GM18517 (cell line): ENCODE measurements at regions not wholly inside any gene's neighbourhood (a gene's known extent, or its start where the extent isn't known, plus 50 kb on each side); places are given as distances from the start of the nearest gene placed in this dataset.

Source experiments
- ATAC-seq: cut with Tn5 transposase; IDR thresholded peaks from one replicate; pipeline ENCODE4 v1.9.1; 2021; ENCODE audit warnings: mild to moderate bottlenecking, moderate library complexity; ENCODE audit not compliant: unreplicated experiment

DNA sequence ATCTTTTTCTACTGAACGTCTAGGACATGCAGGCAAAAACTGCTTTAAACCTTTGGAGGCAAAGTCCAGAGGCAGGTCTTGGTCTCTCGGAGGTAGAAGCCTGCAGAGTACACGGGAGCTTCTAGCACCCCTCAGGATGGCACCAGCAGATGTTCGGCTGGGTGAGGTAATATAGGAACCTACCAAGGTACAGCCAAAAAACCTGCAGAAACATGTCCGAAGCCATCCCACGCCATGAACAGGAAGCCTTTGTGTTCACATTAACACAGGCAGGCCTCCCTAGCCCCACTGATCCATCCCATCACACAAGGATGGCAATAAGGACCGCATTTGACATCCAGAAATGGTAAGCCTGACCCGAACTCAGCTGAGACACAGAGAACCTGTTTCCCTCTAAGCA lies 157.9 kb upstream of the HES1 start:
- no peak for ATAC-seq

DNA sequence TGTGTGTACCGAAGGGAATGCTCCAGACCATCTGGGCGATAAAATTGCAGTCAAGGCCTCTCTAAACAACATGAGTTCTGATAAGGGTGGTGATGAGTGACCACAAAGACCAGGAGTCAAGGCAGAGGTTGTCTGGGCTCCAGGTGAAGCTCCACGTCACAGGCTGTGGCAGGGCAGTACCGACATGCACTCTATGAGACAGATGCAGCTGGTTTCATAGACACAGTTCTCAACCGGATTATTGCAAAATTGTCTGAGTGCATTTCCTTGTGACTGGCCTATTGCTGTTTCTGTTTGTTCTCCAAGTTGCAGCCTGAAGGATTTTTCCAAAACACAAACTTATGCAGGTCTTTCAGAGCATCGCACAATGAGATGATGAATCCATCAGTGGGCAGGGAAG lies 157.5 kb upstream of the HES1 start:
- no peak for ATAC-seq

DNA sequence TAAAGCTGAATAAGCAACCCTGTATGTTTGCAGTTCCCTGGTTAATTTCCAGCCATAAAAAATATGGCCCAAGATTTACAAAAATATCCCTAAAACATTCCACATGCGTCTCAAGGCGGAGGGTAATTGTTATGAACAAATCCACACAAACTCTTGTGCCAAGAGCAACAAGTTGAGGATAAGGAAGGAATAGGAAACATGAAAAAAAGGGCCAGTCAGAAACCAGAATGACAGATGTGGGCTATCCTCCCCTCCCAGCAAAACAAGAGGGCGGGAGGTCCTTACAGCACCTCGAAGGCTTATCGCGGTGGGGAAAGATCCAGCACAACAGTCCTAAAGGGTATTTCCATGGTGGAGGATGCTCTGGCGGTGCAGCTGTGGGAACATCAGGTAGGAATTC lies 155.6 kb upstream of the HES1 start:
- ATAC-seq, result no peak

DNA sequence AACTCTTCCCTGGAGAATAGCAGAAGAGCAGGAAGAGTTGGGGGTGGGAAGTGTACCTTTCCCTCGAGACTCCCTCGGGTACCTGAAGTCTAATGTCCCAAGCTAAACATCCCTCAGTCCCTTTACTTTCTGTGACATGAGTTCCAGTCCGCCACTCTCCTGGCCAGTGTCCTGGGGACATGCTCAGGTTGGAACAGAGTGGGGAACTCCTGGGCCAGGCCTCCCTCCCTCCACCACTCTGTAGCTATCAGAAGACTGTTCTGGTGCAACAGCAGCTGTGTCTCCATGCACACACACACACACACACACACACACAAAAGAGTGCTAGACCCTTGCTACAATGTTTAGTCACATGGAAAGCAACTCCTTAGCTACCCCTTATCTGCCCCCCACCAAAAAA lies 155.0 kb upstream of the HES1 start:
- ATAC-seq, result no peak

DNA sequence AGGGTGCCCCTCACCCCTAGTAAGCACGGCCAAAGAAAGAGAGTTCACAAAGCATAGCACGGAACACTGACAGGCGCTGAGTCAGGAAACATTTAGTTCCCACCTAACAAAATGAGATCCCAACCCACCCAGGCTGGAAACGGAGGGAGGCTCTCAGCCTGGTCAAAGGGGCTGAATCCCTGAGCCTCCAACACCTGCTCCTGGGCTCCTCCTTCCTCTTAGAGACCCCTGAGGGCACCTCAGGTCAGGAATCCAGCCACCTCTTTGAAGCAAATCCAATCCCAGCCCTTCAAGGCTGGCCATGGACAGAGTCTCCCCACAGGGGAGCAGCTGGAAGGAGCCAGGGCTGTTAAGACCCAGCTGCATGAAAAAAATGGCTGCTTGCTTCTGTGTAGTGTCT lies 154.4 kb upstream of the HES1 start:
- no peak for ATAC-seq

DNA sequence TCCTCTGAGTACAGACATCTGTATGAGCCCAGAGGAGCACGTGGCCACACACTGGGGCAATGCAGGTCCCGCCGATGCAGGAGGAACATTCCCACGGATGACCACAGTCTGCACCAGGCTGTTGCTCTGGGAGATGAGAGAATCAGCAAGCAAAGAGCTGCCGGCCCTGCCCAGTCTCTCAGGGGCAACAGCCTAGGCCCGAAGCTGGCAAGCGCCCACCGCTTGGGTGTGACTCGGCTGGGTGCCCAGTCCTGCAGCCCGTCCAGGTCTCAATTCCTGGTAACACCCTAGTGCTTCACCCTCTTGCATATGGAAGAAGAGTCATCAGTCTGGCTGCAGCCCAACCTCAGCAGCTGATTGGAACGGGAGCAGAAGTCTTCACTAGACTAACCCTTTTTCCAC lies 153.7 kb upstream of the HES1 start:
- no peak for ATAC-seq

DNA sequence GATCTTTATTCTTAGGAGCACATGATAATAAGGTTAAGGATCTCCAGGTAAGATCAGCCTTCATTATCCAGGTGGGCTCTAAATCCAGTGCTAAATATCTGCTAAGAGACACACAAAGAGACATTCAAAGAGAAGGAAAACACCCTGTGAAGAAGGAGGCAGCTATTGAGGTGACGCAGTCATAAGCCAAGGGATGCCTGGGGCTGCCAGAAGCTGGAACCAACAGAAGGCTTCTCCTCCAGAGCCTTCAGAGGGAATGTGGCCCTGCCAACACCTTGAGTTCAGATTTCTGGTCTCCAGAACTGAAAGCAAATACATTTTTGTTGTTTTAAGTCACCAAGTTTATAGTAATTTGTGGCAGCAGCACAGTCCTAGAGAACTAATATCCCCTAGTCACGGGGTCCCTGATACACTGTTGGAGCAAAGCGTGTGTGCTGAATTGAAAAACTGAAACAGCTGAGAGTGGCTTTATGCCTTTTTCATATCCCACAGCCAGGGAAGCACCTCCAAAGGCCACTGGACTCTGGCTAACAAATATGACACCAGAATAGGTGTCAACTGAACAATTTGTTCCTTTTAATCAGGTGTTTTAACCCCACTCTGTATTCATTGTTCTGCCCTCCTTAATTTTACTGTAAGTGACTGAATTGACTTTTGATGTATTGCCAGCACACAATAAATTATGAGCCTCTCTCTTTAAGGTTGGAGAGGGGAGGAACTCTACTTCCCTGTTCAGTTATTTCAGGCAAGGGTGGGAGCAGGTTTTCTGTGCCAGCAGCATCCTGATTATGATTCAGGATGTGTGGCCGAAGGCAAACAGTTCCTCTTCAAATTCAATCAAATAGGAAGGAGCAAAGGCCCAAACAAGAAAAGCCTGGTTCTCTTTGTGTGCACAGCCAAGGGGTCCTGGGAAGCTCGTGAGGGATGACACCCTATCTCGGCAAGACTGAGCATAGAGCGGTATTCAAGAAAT lies 151.8 kb upstream of the HES1 start:
- ATAC-seq, result no peak

DNA sequence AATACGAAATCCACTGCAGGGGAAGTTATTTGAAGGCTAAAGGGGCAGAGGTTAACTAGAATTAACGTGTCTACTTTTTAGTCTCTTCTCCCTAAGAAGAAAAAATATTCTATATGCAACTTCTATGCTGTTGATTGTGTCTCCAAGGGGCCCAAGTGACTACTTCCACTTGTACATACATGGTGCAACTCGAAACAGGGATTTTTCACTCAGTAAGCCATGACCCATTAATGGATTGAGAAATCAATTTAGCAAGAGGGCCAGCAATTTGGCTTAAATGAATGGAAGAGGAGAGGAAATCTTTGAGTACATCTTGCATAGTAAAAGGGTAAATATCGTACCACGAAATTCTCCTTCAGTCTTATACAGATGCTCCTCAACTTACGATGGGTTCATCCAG lies 151.1 kb upstream of the HES1 start:
- ATAC-seq, result no peak

DNA sequence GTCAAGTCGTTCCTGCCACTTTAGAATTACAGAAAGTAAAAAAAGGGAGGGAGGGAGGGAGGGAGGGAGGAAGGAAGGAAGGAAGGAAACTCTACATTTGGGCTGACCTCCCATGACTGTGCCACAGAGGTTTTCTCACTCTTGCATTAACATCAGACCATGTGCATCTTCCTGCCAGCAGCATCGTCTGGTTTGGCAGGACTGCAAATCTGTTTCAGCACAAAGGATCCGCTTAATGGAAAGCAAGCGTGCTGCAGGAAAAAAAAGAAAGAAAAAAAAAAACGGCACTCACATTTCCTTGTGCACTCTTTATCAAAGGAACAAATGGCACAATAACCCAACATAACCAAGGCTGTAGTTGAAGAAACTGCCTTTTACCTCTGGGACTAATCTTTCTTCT lies 148.8 kb upstream of the HES1 start:
- ATAC-seq, result no peak

DNA sequence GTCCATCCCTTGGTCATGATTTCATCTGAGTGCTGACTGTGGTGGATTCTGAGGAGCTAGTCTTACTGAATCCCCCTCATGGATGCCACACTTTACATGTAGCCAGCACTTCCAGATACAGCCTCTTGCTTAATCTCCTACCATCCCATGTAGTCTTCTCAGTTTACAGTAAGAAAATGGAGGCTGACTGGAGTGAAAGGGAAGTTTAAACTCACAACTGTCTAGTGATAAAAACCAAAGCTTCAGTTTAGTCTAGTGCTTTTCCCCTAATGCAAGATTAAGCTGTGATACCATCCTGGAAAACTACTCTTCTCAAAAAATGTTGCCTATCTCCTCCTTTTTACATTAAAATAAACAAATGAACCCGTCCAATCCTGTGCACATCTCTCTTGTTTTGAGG lies 146.8 kb upstream of the HES1 start:
- no peak for ATAC-seq

DNA sequence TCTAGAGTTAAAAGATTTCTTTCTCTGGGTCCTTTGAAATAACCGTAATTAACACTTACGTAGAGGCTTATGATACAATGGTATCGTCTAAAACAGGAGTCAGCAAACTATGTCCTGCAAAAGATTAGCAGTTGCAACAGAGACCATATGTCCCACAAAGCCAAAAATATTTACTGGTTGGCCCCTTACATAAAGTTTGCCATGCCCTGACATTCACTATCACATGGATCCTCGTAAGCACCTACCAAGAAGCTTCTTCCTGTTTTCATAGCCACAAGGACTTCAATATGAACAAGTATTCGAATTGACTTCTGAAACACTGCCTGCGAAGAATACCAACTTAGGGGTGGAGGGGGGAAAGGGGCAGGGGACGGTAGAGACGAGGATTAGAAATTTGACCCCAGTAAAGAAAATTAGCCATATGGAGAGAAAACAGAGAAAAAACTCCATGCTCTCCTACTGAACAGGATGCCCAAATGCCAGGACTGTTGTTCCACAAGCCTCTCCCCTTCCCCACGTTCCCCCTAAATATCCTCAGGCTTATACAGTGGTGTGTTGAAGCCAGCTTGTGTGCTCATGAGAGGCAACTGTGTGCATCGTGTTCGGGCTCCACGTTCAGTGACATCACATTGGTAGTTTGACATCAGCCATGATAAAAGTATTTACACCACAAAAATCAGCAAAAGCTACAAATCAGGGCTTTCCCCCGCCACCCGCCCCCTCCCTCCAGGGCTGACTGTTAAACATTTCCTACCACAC lies 144.1 kb upstream of the HES1 start:
- no peak for ATAC-seq

DNA sequence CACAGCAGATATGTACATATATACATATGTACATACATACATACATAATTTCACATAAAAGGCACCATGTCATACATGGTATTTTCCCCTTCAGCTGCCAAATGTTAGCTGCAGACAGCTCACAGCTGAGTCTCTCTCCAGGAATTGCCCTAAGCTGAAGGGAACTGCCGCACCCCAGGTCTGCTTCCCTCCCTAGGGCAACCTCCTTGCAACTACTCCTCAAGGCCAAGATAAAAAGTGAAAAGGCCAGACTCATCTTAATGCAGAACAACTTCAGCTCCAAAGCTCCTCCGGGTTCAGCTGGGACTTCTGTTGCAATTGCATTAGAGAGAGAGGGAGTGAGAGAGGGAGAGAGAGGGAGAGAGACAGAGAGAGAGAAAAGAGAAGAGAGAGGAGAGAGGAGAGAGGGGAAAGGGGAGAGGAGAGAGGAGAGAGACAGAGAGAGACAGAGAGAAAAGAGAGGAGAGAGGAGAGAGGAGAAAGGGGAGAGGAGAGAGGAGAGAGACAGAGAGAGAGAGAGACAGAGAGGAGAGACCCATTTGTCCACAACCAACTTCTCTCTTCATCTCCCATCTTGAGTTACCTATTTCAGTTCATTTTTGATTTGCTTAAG lies 143.4 kb upstream of the HES1 start:
- no peak for ATAC-seq

DNA sequence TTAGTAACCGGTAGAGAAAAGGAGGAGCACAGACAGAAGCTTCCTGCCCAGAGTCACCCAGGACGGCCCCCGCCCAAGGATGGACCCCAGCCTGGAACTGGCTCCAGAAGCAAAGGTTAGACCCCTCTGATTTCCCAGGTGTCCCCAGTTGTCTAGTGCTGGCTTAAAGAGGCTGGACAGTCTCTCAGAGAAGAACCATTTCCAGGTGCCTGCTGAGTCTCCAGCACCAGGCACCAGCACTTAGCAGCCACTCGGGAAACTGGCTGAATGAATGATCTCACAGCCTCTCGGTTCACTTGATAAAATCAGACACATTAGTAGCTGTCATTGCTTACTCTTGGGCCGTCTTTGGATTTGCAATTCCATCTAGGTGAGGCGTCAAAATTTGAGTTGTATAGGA lies 139.7 kb upstream of the HES1 start:
- ATAC-seq, result no peak

DNA sequence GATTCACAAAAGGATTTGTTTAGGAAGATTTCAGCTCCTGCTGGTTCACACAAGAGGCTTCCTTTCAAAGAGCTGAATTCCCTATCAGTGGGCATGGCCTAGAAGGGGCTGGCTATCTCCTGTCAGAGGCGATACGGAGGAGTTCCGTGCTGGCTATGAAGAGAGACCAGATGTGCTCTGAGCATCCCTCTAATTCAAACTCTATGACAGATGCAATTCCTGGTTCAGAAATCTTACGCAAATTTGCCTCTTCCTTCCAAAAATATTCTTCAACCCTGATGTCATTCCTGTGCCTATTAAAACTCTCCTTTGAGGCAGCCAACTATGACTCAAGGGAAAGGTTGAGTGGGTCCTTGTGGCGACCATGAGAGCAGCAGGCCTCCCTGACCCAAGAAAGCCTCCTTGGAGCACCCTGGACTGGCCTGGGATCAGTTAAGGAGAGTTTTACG lies 139.3 kb upstream of the HES1 start:
- no peak for ATAC-seq

DNA sequence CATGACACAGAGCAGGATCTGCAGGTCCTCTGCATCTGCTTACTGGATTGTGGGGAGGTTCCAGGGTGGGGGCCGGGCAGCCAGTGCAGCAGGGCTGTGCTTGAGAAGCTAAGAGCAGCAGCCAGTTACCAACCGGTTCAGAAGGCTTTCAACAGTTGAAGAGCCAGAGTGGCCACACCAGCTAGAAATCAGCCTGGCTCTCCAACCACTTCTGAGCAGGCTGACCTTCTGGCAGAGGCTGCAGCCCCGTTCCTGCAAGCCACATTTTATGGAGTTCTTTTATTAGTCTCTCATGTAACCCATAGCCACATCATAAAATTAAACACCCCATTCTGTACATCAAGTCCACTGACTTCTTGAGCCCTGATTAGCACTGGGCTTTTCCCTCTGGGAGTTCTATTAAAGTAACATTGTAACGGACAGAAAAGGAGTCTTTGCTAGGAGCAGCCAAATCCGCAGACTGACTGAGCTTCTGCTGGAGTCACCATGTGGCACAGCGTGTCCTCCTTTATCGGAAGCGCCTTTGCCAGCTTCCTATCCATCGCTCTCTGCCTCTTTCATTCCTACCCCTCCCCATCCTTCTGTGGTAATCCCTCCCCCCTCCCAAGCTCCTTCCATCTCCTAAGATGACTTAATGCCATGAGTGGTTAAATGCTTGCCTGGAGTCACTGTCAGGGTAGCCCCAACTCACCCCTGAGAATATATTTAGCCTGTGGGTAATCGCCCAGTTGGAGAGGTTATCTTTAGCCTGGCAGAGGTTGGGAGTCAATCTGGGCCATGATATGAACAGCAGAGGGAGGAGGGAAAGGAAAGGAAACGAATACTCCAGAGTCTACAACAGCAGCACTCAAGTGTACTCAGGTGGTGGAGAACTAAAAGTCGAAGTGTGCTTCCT lies 138.5 kb upstream of the HES1 start:
- ATAC-seq, result no peak

DNA sequence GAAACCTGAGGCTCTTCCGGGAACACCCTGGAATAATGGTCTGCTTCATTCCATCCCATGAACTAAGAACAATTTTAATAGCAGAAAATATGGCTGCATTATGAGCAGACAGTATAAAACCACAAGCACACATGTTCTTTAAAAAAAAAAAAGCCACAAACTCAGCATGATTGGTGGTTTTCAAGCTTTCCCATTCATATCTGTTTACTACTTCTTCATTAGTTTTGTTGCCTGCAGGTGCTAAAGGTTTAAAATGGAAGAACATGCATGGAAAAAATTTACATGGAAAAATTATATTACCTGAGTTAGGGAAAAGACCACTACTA lies 137.9 kb upstream of the HES1 start:
- ATAC-seq, result no peak

DNA sequence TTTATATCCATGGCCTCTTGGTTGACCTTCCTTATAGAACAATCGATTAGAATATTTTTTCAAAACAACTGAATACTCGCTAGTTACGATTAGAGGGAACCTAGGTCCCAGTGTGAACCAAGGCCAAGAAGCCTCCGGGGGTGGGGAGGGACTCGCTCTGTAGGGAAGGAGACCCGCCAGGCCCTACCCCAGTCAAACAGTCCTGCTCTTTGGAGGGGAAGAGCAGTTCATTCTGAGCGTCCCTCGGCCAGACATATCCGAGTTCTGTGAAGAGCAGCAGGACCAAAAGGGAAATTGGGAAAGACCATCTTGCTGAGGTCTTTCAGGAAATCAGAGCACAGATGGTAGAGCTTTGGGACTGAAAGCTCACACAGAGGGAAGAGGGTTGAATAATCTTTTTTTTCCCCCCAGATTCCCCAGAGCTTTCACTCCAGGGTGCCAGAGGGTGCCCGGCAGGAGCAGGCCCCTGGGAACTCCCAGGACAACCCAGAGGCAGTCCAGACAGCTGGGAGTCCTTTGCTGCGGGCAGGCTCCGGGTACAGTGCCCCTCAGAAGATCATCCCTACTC lies 137.2 kb upstream of the HES1 start:
- ATAC-seq, result no peak

DNA sequence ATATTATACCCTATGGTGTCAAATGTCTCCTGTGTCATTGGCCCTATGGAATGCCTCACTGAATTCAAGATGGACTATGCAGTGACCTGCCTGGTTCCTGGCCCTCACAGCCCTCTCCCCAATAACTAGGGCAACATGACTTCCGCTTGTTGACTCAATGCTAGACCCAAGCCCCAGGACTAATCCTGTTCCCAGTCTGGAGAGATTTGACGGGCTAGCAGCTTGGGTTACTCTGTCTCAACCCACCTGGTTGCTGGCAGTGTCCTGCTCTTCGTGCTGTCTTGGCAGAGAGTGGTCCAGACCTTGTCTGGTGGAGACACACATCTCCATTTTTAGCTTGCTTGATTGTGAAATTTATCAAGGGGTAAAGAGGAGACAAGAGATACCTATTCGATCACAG lies 135.8 kb upstream of the HES1 start:
- ATAC-seq, result no peak

DNA sequence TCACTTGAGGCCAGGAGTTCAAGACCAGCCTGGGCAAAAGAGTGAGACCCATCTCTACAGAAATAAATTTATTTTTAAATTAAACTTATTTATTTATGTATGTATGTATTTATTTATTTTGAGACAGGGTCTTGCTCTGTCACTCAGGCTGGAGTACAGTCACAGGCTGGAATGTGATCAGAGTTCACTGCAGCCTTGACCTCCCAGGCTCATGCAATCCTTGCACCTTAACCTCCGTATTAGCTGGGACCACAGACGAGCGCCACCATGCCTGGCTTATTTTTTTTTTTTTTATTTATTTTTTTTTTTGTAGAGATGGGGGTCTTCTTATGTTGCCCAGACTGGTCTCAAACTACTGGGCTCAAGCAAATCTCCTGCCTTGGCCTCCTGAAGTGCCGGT lies 135.2 kb upstream of the HES1 start:
- ATAC-seq, result no peak

DNA sequence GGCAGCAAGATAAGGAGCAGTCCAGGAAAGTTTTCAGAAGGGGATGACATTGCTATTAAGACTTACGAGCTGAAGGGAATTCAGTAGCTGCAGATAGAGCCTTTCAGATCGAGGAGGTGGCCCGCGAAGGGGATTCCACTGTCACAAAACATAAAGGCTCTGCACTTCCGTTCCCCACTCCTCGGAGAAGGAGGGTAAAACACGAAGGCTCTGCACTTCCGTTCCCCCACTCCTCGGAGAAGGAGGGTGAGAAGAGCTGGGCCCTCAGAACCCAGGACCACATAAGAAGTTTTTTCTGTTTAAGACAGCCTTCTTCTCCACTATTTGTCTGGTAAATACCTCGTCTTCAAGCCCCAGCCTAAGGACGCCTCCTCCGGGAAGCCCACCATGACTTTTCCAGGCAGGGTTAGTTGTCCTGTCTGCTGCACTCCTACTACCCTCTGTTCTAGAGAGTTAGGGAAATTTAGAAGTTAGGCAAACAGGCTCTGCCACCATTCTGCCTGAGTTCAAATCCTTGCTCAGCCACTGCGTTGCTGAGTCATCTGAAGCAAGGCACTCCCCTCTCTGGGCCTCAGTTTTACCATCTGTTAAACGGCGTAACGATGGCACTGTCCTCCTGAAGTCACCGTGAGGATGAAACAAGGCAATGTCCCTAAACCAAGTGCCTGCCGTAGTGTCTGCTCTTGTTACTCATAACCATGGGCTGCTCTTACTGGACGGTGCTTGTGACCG lies 134.1 kb upstream of the HES1 start:
- no peak for ATAC-seq
